ENCODE measurements at regions not wholly inside any gene's neighbourhood (a gene's known extent, or its start where the extent isn't known, plus 50 kb on each side); places are given as distances from the start of the nearest gene placed in this dataset.

GRCh38 chr5:57334475-57334874 is 148.1 kb downstream of the ACTBL2 start:
- no peak for TF ChIP-seq CTCF (IDR thresholded peaks at IDR 0.05)
- no peak for TF ChIP-seq MAFK (IDR thresholded peaks at IDR 0.05; ENCODE audit: partially characterized antibody)
- TF ChIP-seq EP300 (IDR thresholded peaks at IDR 0.05), result no peak
- no peak for TF ChIP-seq REST (IDR thresholded peaks at IDR 0.05)
- TF ChIP-seq MAX (IDR thresholded peaks at IDR 0.05), result no peak
- no peak for TF ChIP-seq ATOH8 (CRISPR knock-in tag; IDR thresholded peaks at IDR 0.05; ENCODE audit: low read depth)
- TF ChIP-seq POLR2A (IDR thresholded peaks at IDR 0.05; ENCODE audit: low read length), result no peak
- no peak for TF ChIP-seq RNF2 (IDR thresholded peaks at IDR 0.05; ENCODE audit: borderline replicate concordance, low read depth)
- no peak for TF ChIP-seq SMC3 (IDR thresholded peaks at IDR 0.05)
- TF ChIP-seq BHLHE40 (IDR thresholded peaks at IDR 0.05; ENCODE audit: low read depth, low read length), result no peak
- TF ChIP-seq EHMT2 (IDR thresholded peaks at IDR 0.05; ENCODE audit: low read depth), result no peak
- no peak for TF ChIP-seq HES2 (IDR thresholded peaks at IDR 0.05)
- TF ChIP-seq CEBPB (IDR thresholded peaks at IDR 0.05), result no peak
- TF ChIP-seq RCOR1 (IDR thresholded peaks at IDR 0.05; ENCODE audit: low read depth, low read length), result no peak
